Karpas-422 (cell line): ENCODE measurements at regions not wholly inside any gene's neighbourhood (a gene's known extent, or its start where the extent isn't known, plus 50 kb on each side); places are given as distances from the start of the nearest gene placed in this dataset.

ENCODE experiments used
- DNase-seq: peaks from one replicate; pipeline ENCODE4 v3.0.0-alpha.2; 2015
- H2AFZ ChIP-seq: fragments of 200-600 bp; sonication (generic); 2 replicates; pipeline ENCODE4 v1.6.1; 2014; ENCODE audit warnings: antibody characterized with exemption, low read length, mixed read lengths
- H3K27ac ChIP-seq: fragments of 200-600 bp; sonication (generic); 2 replicates; pipeline ENCODE4 v1.5.1; 2014; ENCODE audit warnings: mild to moderate bottlenecking, low read length, moderate library complexity
- H3K27me3 ChIP-seq: fragments of 200-600 bp; sonication (generic); 2 replicates; pipeline ENCODE4 v1.6.1; 2014; ENCODE audit warnings: low read length, mixed read lengths
- H3K36me3 ChIP-seq: fragments of 200-600 bp; sonication (generic); 2 replicates; pipeline ENCODE4 v1.6.1; 2014; ENCODE audit warnings: low read length, mixed read lengths; ENCODE audit not compliant: insufficient read depth
- H3K4me1 ChIP-seq: fragments of 200-600 bp; sonication (generic); 2 replicates; pipeline ENCODE4 v1.6.1; 2014; ENCODE audit warnings: mild to moderate bottlenecking, low read length, mixed read lengths
- H3K4me2 ChIP-seq: fragments of 200-600 bp; sonication (generic); 2 replicates; pipeline ENCODE4 v1.6.1; 2014; ENCODE audit warnings: low read length, low read depth, mild to moderate bottlenecking; ENCODE audit not compliant: poor library complexity, severe bottlenecking
- H3K4me3 ChIP-seq: fragments of 200-600 bp; sonication (generic); 2 replicates; pipeline ENCODE4 v1.5.1; 2014; ENCODE audit warnings: mild to moderate bottlenecking, antibody characterized with exemption, low read length, mixed read lengths
- H3K79me2 ChIP-seq: fragments of 200-600 bp; sonication (generic); 2 replicates; pipeline ENCODE4 v1.6.1; 2014; ENCODE audit warnings: mild to moderate bottlenecking, low read length, mixed read lengths
- H3K9ac ChIP-seq: fragments of 200-600 bp; sonication (generic); 2 replicates; pipeline ENCODE4 v1.6.0; 2014; ENCODE audit warnings: low read length
- H3K9me2 ChIP-seq: fragments of 200-600 bp; sonication (generic), shearing (Covaris generic); replicated peaks from 2 replicates; pipeline ENCODE4 v1.6.0; 2014; ENCODE audit warnings: mild to moderate bottlenecking, low read length, moderate library complexity; ENCODE audit not compliant: insufficient read depth
- H3K9me3 ChIP-seq: fragments of 300-700, 200-600 bp; sonication (generic); 2 replicates; pipeline ENCODE4 v1.6.1; 2014; ENCODE audit warnings: low read length, mixed read lengths
- H4K20me1 ChIP-seq: fragments of 200-600 bp; sonication (generic); 2 replicates; pipeline ENCODE4 v1.6.1; 2014; ENCODE audit warnings: mild to moderate bottlenecking, antibody characterized with exemption, low read length, low read depth; ENCODE audit not compliant: insufficient read depth

- Histone ChIP-seq H3K4me1 (peaks cover 13% of the 10 kb centered on the region), H2AFZ (no peak overlapping the region), H3K36me3 (no peaks in the 10 kb centered on the region), H3K27ac (peak overlapping the region; percentile 29; the same call in 1 of the 2 replicates), H3K9ac (no peak overlapping the region), H3K9me3 (no peaks in the 10 kb centered on the region), H3K79me2 (no peaks in the 10 kb centered on the region), H3K9me2 (no peaks in the 10 kb centered on the region), H3K4me2 (no peak overlapping the region), H3K27me3 (no peaks in the 10 kb centered on the region), H3K4me3 (no peak overlapping the region), H4K20me1 (no peaks in the 10 kb centered on the region)
- DNase-seq, result no peak
These were observed 132.2 kb upstream of the TRIM2 start for GRCh38 chr4:153071958-153072598.

GRCh38 chr4:153072661-153073060 is 131.6 kb upstream of the TRIM2 start:
- Histone ChIP-seq H3K9me2 (no peaks in the 10 kb centered on the region), H3K79me2 (no peaks in the 10 kb centered on the region), H3K9ac (no peak overlapping the region), H3K27me3 (no peaks in the 10 kb centered on the region), H2AFZ (no peak overlapping the region), H3K27ac (peak overlapping the region; percentile 42), H3K4me2 (no peak overlapping the region), H4K20me1 (no peaks in the 10 kb centered on the region), H3K36me3 (no peaks in the 10 kb centered on the region), H3K9me3 (no peaks in the 10 kb centered on the region), H3K4me1 (peaks cover 13% of the 10 kb centered on the region), H3K4me3 (no peak overlapping the region)
- no peak for DNase-seq

- H3K4me3 ChIP-seq, result no peak overlapping the region
- peaks cover 13% of the 10 kb centered on the region for H3K4me1 ChIP-seq
- H3K9me2 ChIP-seq, result no peaks in the 10 kb centered on the region
- H3K27me3 ChIP-seq, result no peaks in the 10 kb centered on the region
- no peak overlapping the region for H2AFZ ChIP-seq
- no peaks in the 10 kb centered on the region for H4K20me1 ChIP-seq
- no peak overlapping the region for H3K27ac ChIP-seq
- no peak overlapping the region for H3K9ac ChIP-seq
- DNase-seq, result no peak
- no peak overlapping the region for H3K4me2 ChIP-seq
- no peaks in the 10 kb centered on the region for H3K36me3 ChIP-seq
- H3K79me2 ChIP-seq, result no peaks in the 10 kb centered on the region
- H3K9me3 ChIP-seq, result no peaks in the 10 kb centered on the region
These were observed 129.8 kb upstream of the TRIM2 start for GRCh38 chr4:153074486-153074885.

GRCh38 chr4:153074936-153075630 is 129.2 kb upstream of the TRIM2 start:
- Histone ChIP-seq H3K27ac (no peak overlapping the region), H4K20me1 (no peaks in the 10 kb centered on the region), H3K9ac (no peak overlapping the region), H3K4me3 (no peak overlapping the region), H3K4me1 (peaks cover 13% of the 10 kb centered on the region), H3K4me2 (no peak overlapping the region), H2AFZ (no peak overlapping the region), H3K79me2 (no peaks in the 10 kb centered on the region), H3K9me2 (no peaks in the 10 kb centered on the region), H3K36me3 (no peaks in the 10 kb centered on the region), H3K27me3 (no peaks in the 10 kb centered on the region), H3K9me3 (no peaks in the 10 kb centered on the region)
- DNase-seq, result no peak

- H2AFZ ChIP-seq, result no peak overlapping the region
- H3K9ac ChIP-seq, result no peak overlapping the region
- no peaks in the 10 kb centered on the region for H4K20me1 ChIP-seq
- DNase-seq, result no peak
- H3K9me2 ChIP-seq, result no peaks in the 10 kb centered on the region
- no peaks in the 10 kb centered on the region for H3K9me3 ChIP-seq
- H3K36me3 ChIP-seq, result no peaks in the 10 kb centered on the region
- no peaks in the 10 kb centered on the region for H3K27me3 ChIP-seq
- no peaks in the 10 kb centered on the region for H3K79me2 ChIP-seq
- peaks cover 13% of the 10 kb centered on the region for H3K4me1 ChIP-seq
- no peak overlapping the region for H3K27ac ChIP-seq
- H3K4me3 ChIP-seq, result no peak overlapping the region
- H3K4me2 ChIP-seq, result no peak overlapping the region
These were observed 128.3 kb upstream of the TRIM2 start for GRCh38 chr4:153075836-153076518.

- Histone ChIP-seq H3K4me3 (no peak overlapping the region), H3K9me2 (no peaks in the 10 kb centered on the region), H3K4me2 (no peak overlapping the region), H3K9ac (no peak overlapping the region), H3K27me3 (no peaks in the 10 kb centered on the region), H3K9me3 (no peaks in the 10 kb centered on the region), H3K79me2 (no peaks in the 10 kb centered on the region), H3K27ac (no peak overlapping the region), H3K4me1 (peaks cover 13% of the 10 kb centered on the region), H2AFZ (no peak overlapping the region), H3K36me3 (no peaks in the 10 kb centered on the region), H4K20me1 (no peaks in the 10 kb centered on the region)
- no peak for DNase-seq
These were observed 127.4 kb upstream of the TRIM2 start for GRCh38 chr4:153076861-153077260.

GRCh38 chr4:153079857-153080391 is 124.3 kb upstream of the TRIM2 start:
- H3K9ac ChIP-seq, result no peak overlapping the region
- H3K36me3 ChIP-seq, result no peaks in the 10 kb centered on the region
- H3K79me2 ChIP-seq, result no peaks in the 10 kb centered on the region
- H3K4me2 ChIP-seq, result no peak overlapping the region
- no peaks in the 10 kb centered on the region for H4K20me1 ChIP-seq
- H3K4me3 ChIP-seq, result no peak overlapping the region
- DNase-seq, result no peak
- no peaks in the 10 kb centered on the region for H3K27me3 ChIP-seq
- H3K4me1 ChIP-seq, result peaks cover 22% of the 10 kb centered on the region
- H3K9me3 ChIP-seq, result no peaks in the 10 kb centered on the region
- H3K9me2 ChIP-seq, result no peaks in the 10 kb centered on the region
- H2AFZ ChIP-seq, result no peak overlapping the region
- H3K27ac ChIP-seq, result no peak overlapping the region

GRCh38 chr4:153081006-153081580 is 123.2 kb upstream of the TRIM2 start:
- H3K4me2 ChIP-seq, result no peak overlapping the region
- no peaks in the 10 kb centered on the region for H3K79me2 ChIP-seq
- no peaks in the 10 kb centered on the region for H3K27me3 ChIP-seq
- no peak overlapping the region for H3K9ac ChIP-seq
- H2AFZ ChIP-seq, result no peak overlapping the region
- no peaks in the 10 kb centered on the region for H3K36me3 ChIP-seq
- H4K20me1 ChIP-seq, result no peaks in the 10 kb centered on the region
- no peak overlapping the region for H3K4me3 ChIP-seq
- no peaks in the 10 kb centered on the region for H3K9me3 ChIP-seq
- no peak for DNase-seq
- H3K9me2 ChIP-seq, result no peaks in the 10 kb centered on the region
- peaks cover 24% of the 10 kb centered on the region for H3K4me1 ChIP-seq
- H3K27ac ChIP-seq, result no peak overlapping the region
